ENCODE measurements at regions not wholly inside any gene's neighbourhood (a gene's known extent, or its start where the extent isn't known, plus 50 kb on each side); places are given as distances from the start of the nearest gene placed in this dataset.
"Not testable (repeated sequence)": the region's sequence is repeated elsewhere in the genome, so short reads cannot be mapped to it uniquely, and the experiment has no call there.

DNA sequence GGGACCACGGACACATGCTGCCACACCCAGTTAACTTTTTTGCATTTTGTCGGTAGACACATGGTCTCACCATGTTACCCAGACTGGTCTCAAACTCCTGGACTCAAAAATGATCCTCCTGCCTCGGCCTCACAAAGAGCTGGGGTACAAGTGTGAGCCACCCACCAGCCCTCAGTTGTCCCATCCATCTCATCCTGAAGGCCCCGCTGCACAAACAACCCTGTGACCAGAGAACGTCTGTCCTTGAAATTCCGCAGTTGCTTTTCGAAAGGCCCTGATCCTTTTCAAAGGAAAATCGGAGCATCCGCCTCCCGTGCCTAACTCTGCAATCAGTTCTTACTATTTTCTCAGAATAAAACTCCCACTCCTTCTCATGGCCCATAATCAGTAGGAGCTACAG lies 138.3 kb upstream of the USP29 start:
- DNase-seq: not testable (repeated sequence)

DNA sequence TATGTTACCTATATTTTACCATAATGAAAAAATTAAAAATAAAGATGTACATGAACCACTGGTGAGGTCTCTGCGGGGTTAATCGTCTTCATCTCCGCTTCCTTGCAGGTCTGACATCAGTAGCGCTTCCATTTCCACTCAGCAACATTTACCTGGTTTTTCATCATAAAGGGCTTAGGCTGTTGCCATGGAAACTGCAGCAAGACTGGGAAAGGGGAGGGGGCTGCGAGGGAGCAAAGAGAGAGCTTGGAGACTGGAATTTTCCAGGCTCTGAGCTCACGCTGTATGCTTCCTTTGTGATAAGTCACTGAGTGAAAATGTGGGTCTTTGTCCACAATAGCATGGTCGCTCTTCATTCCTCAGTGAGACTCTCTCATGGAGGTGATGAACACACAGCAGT lies 136.6 kb upstream of the USP29 start:
- DNase-seq: no peak

DNA sequence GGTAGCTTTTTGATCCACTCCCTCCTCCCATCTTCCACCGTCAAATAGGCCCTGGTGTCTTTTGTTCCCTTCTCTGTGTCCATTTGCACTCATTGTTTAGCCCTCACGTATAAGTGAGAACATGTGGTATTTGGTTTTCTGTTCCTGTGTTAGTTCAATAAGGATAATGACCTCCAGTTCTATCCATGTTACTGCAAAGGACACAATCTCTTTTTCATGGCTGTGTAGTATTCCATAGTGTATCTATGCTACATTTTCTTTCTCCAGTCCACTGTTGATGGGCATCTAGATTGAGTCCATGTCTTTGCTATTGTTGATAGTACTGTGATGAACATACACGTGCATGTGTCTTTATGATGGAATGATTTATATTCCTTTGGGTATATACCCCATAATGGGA lies 136.0 kb upstream of the USP29 start:
- no peak for DNase-seq

DNA sequence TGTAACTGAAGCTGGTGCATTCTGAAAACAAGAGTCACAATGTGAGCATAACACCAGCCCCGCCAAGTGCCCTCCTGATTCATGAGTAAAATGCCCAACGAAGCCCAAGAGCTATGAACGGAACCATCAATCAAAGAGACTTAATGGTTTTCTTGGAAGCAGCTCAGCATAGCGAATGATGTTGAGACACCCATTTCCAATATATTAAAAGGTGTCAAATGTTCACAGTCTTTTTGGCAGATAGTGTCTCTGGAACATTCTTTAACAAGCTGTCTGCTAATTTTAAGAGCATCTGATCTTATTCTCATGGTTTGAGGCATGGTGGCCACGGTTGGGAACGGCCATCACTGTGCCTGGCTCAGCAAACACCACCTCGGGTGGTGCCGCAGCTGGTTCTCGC lies 133.4 kb upstream of the USP29 start:
- DNase-seq: no peak

DNA sequence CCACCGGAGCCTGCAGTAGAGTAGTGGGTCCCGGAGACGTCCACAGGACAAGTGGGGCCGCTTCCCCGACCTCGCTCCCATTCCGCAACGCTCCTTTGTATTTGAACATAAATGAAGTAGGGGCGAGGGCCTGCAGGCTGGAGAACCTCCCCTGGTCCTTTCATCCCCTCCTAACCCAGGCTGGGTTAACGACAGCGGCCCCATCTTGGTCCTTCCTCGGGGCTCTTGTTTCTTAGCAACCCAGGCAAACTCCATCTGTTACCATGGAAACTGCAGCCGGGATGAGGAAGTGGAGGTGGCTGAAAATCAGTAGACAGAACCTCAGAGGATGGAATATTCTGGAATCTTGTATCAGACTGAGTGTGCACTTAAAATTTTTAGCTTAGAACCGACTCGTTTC lies 132.6 kb upstream of the USP29 start:
- DNase-seq: no peak

DNA sequence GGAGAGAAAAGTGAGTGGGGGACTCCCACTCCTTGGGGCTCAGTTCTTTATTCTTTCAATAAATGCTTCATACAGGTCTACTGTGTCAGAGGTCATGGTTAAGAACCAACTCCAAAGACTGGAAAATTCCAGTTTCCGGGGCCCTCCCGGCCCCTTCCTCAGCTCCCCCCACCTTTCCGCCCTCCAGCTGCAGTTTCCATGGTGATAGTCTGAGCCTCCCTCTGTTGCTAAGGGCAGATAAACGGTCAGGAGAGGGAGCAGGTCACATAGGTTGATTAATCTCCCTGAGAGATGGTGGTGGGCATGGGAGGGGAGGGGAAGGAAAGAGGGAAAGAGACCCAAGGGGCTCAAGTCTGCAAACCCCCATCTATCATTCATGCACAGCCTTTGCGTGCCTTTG lies 131.5 kb upstream of the USP29 start:
- DNase-seq: no peak

DNA sequence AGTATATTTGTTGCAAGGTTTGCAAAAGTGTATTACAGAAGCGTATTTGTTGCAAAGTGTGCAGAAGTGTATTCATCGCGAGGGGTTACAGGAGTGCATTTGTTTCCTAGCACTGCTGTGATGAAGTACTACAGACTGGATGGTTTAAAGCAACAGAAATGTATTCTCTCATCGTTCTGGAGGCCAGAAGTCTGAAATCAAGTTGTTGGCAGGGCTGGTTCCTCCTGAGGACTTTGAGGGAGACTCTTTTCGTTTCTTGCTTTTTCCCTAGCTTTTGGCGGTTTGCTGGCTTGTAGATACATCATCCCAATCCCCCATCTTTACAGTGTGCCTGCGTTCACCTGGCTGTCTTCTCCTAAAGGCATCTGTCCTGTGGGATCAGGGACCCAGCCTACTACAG lies 127.9 kb upstream of the USP29 start:
- no peak for DNase-seq

DNA sequence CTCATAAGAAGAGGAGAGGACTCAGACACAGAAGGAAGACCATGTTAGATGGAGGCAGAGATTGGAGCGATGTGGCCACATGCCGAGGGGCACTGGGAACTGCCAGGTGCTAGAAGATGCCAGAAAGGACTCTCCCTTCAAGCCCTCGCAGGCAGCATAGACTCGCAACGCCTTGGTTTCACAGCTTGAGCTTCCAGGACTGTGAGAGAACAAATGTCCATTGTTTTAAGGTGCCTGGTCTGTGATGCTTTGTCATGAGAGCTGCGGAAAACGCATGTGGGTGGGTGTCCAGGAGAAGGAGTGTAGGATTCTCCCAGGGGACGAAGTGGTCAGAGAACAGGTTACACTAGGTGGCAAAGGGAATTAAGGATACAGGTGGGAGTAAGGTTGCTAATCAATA lies 125.9 kb upstream of the USP29 start:
- no peak for DNase-seq

DNA sequence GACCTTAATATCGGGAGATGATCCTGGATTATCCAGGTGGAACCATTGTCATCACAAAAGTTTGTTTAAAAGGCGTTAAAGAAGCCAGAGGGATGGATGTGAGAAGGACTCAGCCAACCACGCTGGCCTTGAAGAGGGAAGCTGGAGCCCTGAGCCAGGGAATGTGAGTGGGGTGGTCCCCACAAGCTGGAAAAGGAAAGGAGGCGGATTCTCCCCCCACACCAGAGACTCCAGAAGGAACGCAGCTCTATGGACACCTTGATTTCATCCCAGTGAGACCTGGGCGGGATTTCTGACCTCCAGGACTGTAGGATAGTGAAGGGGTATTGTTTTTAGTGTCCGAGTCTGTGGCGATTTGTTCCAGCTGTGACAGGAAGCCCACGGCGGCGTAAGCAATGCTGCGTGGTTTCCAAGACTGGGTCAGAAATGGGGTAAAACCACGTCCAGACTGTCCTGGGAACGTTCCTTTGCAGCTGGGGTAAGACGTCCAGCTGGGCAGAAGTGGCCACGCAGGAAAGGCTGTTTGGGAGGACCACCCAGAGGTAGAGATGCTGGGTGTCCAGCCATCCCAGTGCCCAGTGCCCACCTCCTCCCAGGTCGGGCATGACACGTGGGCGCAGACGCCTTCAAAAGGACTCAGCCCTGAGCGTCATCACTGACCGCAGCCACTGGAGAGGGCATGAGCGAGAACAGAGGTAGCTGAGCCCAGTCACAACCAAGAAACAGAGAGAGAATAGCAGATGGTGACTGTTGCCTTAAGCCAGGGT lies 125.4 kb upstream of the USP29 start:
- no peak for DNase-seq

DNA sequence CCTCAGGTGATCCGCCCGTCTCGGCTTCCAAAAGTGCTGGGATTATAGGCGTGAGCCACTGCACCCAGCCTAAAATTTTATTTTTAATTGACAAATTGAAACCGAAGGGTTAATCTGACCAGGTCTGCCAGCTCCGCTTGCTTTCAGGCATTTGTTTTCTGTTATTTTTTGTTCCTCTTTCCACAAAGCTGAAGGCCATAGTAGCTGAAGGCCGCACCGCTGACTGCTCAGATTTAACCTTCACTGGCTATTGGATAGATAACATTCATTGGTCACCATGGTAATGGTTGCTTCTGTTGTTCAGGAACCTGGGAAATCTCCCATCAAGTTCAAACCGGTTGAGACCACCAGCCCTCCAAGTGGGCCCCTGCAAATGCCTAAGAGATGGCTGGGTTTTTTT lies 124.5 kb upstream of the USP29 start:
- DNase-seq: no peak

DNA sequence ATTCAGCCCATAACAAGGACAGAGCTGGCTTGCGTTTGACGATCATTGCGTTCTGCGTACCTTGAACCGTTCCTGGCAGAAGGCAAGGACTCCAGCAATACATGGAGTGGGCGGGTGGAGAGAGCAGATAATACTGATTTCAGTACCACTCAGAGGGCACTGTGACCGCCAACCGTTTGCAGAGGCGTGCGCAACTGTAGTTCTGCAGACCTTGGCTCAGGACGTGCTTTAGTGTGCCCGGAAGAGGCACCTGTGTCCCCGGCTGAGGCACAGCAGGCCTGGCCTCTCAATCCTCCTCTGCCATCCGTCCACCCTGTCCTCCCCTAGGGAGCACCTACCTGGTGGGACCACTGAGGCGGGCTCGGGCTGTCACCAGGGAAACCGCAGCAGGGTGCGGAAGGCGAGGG lies 117.6 kb upstream of the USP29 start:
- no peak for DNase-seq

DNA sequence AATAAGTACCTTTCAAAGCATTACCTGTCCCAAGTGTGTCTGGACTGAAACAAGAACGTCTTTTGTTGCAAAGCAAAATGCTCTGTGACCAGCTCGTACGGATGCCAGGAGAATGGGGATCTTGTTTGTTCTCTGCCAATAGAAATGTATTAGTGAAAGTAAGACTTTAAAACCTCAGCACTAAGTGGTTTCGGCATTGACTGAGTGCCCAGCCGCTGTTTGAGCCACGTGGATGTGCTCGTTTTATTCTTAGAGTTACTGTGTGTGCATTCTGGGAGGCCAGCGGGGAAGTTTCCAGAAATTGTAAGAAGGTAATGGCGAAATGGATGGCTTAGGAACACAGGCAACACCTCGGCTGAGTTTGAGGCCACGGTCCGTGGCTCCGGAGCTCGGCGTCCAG lies 117.1 kb upstream of the USP29 start:
- no peak for DNase-seq

DNA sequence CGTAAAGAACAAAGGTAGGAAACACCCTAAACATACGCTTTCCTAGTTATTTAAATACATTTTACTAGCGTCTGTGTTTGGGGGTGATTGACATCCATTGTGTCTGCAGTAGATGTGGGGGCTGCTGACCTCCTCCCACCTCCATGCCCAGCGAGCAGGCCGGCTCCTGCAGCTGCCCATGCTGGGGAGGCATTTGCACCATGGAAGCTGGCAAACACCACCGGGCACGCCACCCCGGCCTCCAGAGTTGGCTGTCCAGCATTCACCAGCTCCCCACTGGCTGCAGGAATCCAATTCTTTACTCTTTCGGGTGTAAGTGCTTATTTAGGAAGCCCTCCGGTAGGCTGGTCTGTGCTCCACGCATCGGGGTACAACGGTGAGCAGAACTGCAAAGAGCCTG lies 115.4 kb upstream of the USP29 start:
- DNase-seq: no peak

DNA sequence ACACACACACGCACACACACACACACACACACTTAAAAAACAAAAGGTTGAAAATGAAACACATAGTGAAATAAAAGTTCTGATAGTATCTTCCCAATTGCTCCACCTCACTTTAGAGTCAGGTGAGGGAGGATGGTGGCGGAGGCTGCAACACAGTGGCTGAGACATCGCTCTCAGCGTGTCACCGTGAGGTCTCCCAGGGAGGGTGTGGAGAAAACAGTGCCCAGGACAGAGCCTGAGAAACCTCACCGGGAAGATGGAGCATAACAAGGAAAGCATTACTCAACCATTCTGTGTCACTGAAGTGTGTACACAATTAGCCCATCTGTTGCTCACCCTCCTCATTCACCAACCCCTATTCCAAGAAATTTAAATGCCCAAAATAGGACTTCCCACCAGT lies 111.4 kb upstream of the USP29 start:
- no peak for DNase-seq

DNA sequence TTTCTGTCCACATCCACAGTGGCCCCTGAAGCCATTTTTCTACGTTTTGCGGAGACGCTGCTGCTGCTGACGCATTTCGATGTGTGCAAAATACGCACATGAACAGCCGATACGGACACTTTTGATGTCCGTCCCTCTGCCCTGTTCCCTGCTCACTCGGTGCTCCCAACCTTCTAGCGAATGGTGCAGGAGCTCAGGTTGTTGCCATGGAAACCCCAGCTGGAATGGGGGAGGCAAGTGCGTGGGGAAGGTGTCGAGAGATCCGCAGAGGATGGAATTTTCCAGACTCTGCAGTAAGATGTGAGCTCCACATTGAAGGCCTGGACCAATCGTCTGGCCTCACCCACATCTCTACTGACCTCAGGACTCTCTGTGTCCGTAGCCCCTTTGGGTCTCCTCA lies 109.2 kb upstream of the USP29 start:
- DNase-seq: no peak

DNA sequence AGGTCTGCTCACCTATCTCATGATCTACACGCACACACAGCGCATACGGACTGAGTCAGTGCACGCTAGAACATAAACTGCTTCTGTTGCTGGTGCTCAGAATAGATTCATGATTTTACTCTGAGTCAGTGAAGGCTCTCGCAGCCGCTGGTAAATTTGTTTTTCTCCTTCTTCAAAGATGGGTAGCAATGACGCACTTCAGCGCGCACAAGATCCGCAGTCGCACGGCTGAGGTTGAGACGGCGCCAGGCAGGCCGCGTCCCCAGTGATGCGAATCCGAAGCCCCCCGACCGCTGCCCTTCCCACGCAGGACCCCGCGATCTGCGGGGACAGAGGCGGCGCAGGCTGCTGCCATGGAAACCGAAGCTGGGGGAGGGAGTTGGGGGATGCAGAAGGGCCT lies 103.7 kb upstream of the USP29 start:
- no peak for DNase-seq

DNA sequence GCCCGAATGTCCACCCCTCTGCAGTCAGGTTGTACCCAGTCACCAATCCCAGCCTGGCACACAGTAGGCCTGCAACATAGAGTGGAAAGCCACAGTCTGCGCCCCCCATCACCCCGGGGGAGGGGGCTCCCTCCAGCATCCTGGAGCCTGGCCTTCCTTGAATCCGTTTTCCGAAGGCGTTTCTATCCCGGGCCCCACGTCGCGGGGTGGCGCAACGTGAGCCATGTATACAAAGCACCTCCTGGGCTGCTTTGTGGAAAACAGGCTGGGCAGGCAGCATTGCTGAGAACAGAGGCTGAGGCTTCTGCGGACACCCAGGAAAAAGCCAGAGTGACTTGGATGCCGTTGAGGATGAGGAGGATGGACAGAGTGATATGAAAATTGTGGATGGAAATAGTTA lies 103.3 kb upstream of the USP29 start:
- no peak for DNase-seq

DNA sequence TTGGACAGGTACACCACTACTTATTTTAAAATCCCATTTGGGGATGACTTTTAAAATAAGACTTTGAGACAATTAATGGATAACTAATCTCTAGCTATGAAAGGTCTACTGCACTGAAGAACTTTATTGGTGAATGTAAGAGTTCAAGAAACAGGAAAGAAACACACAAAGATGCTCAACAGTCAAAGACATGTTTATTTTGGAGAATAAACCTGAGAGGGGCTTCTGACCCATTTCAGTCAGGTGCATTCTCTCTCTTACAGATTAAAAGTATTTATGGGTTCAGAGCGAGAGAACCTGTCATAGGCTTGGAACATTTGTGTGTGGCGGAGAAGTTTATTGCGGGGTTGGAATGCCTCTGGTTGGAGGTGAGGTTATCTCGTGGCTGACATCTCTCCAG lies 94.3 kb upstream of the USP29 start:
- no peak for DNase-seq

DNA sequence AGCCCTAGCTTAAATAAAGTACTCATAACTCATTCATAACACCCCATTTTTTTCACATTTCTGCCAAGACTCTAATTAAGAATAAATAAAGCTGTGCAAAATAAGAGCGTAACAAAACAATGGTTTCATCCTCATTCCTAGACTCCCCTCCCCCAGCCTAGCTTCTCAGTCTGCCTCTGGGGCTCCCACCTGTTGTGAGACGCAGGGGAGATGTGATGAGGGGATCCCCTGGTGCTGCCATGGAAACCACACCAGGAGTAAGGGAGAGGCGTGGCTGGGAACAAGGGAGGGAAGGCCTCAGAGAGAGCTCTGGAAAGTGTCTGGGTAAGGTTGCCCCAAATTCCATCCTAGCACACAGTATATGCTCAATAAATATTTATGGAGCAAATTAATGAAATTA lies 93.3 kb upstream of the USP29 start:
- DNase-seq: no peak

DNA sequence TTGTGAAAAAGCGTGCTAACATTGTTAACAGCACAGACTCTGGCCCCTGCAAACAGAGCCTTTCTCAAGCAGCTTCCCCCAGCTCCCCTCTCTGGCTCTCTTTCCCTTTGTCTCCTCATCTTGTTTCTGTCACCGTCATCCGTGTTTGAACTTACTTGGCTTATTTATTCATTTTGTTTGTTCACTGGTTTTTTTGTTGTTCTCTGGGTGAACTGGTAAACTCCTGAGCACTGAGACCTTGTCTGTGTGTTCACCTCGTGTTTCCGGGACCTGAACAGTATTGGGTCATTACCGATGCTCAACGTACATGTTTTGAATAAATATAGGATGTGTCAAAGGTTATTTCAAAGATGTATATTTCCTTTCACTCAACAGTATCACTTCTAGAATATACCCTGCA lies 92.4 kb upstream of the USP29 start:
- DNase-seq: no peak

DNA sequence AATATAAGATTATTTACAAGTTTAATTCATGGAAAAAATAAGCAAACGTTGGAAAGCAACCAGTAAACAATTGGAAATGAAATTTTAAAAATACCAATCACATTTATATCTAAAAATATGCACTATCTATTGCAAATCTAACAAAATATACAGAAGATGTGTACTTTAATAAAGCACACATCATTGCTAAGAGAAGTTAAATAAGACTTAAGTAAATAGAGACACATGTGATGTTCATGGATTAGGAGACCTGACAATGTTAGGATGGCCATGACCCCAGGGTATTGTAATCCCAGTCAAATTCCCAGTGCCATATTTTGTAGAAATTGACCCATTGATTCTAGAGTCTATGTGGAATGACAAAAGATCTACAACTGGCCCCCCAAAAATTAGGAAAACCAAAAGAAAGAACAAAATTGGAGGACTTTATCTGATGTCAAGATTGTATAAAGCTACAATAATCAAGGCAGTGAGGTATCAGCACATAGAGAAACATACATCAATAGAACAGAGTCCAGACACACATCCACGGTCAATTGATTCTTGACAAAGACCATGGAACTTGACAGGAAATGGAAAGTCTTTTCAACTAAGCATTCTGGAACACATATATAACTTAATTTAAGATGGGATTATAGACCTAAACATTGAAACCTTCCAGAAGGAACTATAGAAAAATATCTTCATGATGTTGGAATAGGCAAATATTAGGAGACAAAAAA lies 90.8 kb upstream of the USP29 start:
- no peak for DNase-seq

DNA sequence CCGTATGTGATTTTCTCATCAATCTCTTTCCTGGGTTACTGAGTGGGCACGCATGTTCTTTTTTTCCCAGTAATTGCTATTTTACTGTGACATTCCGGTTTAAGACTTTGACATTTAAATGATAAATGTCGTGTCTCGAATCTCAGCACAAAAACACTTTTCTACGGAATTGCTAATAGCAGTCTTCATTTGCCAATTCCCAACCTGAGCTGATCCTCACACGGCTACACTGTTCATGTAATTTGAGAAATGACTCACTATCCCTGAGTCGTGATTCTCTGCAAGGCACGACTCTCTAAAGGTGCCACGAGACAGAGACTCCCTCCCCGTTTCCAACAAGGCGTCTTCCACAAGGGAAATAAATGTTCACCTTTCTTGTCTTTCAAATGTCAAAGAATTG lies 88.7 kb upstream of the USP29 start:
- DNase-seq: no peak

DNA sequence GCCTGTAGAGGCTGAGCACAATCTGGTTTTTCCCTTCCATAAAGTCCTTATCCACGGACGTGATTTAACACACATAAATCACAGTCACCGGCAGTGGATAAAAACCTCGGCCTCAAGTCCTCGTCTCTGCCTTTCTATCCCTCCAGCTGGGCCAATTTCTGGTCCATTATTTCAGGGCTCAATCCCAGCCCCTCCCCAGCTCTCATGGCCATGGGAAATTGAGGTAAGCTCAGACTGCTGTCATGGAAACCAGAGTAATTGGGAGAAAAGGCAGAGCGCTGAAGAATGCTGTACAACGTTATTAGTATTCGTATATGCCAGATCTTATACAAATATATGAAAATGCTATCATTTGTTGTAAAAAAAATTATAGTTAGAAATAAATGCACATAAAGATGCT lies 86.2 kb upstream of the USP29 start:
- DNase-seq: no peak

DNA sequence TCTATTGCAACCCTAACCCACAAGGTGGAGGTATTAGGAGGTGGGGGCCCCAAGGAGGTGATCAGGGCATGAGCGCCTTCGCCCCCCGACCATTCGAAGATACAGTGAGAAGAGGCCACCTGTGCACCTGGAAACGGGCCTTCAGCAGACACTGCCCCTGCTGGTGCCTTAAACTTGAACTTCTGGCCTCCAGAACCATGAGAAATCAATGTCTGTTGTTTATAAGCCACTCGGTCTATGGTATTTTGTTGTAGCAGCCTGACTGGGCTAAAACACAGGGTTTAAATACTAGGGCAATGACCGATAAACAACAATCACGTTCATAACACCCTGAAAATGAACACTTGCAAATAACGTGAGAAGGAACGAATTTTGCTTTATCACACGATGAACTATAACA lies 85.2 kb upstream of the USP29 start:
- no peak for DNase-seq

DNA sequence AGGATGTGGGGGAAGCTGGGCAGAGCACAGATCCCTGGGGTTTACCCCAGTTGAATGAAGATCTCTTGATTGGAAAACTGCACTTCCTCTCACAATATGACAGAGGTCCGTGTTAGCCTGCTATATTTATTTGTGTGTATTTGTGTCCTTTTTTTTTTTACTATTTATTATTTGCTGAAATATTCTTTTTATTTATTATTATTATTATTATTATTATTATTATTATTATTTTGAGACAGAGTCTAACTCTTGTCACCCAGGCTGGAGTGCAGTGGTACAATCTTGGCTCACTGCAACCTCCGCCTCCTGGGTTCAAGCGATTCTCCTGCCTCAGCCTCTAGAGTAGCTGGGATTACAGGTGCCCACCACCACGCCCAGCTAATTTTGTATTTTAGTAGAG lies 84.0 kb upstream of the USP29 start:
- not testable (repeated sequence) for DNase-seq

Measured in activated CD4-positive, alpha-beta T cell treated with anti-CD3 and anti-CD28 coated beads for 4 hours (primary cell).